GM21619 (cell line): ENCODE measurements at regions not wholly inside any gene's neighbourhood (a gene's known extent, or its start where the extent isn't known, plus 50 kb on each side); places are given as distances from the start of the nearest gene placed in this dataset.

ENCODE experiments used
- ATAC-seq: cut with Tn5 transposase; IDR thresholded peaks from one replicate; pipeline ENCODE4 v1.9.1; 2021; ENCODE audit not compliant: unreplicated experiment

DNA sequence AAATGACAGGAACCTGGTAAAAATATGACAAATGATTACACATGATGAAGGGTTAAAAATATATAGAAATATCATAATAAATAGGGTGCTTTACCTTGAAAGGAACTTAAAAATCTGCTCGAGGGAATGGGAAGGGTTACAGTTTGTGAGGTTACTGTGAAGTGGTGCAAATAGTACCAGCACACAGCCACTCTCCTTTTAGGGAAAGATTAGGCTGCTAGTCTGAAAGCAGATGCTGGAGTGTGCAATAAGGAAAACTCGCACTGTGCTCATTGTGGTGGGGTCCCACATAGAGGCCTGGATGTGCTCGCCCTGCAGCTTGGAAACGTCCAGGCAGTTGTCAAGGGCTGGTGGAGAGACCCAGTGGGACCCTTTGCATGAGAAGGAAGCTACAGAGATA lies 145.9 kb upstream of the TBX20 start:
- no peak for ATAC-seq

DNA sequence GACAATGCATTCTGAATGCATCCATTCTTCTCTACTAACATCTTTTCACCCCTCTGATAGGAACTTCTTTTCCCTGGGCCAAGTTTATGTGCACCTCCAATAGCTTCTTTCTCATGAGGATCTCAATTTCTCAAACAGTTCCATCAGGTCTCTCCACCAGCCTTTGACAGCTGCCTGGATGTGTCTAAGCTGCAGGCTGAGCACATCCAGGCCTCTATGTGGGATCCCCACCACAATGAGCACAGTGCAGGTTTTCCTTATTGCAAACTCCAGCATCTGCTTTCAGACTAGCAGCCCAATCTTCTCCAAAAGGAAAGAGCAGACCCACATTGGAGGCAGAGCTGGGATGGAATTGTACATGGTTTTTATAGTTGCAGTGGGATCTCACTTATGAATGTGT lies 145.3 kb upstream of the TBX20 start:
- ATAC-seq = no peak

DNA sequence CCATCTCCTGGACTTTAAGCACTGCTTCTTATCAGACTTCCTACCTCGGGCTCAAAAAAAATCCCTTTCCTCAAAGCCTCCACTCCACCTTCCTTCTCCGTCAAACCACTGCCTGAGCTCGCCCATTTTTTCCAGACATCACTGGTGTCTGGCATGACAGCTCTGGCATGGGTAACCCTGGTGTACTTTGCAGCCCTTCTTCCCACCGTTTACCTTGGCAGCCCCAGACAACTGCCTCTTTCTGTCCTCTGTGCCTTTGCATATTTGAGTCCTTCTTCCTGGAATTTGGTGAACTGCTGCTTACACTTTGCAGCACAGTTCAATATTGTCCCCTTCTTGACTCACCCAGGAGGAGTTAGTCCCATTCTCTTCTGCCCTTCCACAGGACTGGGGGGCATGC lies 144.6 kb upstream of the TBX20 start:
- ATAC-seq = no peak

DNA sequence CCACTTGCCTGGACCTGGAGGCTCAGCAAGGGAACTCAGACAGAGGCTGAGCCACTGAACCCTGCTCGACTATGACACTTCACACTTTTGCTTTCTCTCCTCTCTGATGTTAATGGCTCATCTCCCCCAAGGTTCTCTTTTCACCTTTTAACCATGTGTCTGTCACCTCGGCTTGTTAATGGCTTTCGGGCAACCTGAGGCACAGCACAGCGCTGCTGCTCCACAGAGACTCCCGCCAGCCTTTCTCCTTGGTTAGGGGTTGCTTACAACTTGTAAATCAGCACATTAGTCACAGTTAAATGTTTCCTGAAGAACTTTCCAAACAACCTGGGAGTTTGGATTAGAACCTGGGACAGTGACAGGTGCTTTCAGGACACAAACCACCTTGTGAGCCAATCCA lies 136.2 kb upstream of the TBX20 start:
- ATAC-seq = no peak

DNA sequence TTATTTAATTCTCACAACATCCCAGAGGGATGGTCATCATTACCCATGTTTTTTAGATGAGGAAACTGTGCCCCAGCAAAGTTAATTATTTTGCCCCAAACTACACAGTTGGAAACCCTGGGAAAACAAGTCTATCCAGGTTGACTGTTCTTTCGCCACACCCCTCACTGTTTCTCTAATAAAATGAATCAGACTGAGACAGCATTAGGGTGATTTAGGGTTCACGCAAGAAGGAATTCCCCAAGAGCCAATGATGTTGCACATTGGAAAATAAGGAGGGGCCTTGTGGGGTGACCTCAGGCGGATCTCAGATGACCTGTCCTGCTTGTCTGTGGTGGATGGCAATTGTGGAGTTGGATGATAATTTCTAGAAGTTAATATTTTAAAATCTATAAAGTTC lies 135.7 kb upstream of the TBX20 start:
- no peak for ATAC-seq

DNA sequence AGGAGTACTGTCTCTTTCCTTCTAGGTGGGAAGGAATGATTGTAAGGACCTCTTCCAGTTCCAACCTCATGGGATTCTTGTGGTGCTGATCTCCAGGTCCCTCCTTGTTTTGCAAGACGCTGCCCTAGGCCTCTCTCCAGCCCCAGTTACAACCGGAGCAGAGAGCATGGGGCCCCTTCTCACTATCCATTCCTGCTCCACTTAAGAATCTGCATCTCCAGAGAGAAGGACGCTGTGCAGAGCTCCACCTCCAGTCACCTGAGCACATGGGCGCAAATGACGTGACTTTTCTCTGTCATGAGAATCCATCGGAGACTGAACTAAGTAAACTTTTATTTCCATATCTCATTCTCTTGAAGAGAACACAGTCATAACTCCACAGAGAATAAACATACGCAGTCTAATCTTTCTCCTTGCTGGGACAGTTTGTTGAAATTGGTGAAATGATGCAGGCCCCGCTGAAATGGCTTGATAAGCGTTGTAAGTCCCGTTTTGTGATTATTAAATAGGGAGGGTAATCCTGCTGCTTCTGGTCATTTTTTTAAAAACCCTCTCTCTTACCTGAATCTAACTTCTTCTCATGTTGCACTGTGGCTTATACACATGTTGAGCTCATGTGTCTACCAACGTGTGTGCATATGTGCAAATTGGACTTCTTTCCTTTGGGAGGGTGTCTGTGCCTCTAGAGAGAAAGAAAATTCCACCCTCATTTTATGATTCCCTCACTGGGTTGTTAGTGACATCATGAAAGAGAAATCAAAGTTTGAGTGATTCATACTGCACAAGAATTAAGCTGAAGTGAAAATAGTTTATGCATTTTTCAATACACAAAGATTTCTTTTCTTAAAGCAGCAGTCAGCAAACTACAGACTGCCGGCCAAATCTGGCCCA lies 133.2 kb upstream of the TBX20 start:
- no peak for ATAC-seq

DNA sequence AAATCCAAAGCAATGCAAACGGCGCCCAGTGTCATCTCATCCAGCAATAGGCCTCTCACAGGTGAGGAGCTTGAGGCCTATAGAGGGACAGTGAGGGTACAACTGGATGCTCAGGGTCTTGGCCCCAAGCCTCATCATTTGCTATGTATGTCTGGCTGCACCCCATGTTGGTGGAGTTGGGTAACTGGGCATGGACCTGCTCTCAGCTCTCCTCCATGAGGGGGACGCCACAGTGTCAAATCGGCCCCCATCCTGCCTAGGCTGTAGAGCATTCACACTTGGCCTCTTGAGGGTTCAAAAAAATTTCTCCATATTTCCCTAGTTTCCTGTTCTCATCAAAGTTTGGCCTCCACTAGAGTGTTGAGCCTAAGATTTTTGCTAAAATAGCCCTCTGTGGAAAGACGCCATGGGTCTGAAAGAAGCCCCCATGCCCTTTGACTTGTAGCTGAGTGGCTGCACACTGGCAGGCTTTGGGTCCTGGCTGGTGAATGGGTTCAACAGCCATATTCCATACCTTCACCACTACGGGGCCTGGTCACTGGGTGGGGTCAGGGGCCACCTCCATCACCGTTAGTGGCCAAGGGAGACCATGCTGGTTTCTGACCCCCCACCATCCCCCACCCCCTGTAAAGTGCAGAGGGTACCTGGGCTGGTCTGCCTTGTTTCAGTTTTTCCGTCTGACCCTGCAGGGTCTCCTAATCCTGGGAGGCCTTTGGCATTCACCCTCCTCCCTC lies 132.3 kb upstream of the TBX20 start:
- ATAC-seq = no peak

DNA sequence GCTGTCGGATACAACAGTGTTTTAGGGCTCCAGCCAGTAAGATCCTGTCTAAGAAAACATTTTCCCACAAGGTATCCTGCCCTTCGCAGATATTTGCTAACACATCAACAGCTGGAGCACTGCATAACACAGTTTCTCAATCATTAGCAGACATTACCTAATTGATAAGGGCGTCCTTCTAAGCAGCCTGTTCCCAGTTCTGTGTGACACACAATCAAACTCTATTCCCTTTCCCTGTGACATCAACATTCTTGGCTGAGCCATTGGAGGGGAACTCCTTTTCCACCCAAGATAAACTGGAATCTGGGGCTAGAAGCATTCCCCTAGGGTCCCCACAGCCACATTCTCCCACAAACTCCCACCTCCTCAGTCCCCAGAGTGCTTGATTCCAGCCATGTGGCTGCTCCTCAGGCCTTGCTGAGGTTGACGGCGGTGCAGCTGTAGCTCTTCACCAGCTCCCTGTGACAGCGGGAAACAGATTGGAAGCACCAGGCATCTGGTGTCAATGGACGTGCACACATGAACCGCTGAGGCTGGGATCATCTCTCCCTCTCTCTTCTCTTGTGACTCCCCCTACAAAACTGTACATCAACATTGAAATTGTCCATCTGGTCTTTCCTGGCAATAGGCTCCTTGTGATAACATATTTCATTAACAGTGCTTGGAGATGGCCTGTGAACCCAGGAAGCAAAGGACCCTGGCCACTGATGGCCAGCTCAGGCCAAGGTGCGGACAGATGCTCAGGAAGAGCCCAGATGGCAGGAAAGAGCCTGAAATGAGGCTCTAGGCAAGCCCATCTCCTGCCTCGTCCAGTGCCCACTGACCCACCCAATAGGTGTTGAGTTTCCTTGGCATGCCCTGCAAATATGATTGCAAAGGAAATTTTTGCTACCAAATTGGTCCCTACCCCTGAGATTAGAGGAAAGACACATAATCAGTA lies 131.1 kb upstream of the TBX20 start:
- no peak for ATAC-seq

DNA sequence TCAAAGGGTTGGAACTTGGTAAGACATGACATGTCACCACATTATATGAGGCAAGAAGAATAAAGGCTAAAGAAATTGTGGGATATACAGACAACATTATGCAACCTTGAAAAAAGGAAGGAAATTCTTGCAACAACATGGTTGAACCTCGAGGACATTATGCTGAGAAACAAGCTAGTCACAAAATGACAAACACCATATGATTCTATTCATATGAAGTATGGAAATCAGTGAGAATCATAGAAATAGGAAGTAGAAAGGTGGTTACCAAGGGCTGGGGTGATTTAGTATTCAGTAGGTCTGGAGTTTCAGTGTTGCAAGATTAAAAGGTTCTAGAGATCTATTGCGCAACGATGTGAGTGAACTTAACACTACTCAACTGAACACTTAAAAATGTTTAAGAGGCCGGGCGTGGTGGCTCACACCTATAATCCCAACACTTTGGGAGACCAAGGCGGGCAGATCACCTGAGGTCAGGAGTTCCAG lies 126.9 kb upstream of the TBX20 start:
- ATAC-seq = no peak

DNA sequence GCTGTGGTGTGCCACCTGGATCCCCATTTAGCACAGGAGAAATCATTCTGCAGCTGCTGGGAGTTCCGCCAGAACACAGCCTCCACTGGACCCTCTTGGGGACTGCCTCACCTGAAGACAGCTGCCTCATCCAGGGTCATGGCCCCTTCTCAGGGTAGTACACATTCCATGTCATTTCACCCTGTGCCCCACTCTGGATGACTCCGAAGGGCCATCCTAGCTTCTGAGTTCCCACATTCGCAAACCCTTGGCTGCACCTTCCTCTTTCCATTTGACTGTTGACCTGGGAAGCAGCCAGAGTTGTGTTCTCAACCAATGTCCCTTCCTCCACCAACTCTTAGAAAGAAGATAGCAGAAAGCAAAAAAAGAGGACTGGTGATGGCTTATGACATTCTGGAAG lies 125.6 kb upstream of the TBX20 start:
- ATAC-seq = no peak

DNA sequence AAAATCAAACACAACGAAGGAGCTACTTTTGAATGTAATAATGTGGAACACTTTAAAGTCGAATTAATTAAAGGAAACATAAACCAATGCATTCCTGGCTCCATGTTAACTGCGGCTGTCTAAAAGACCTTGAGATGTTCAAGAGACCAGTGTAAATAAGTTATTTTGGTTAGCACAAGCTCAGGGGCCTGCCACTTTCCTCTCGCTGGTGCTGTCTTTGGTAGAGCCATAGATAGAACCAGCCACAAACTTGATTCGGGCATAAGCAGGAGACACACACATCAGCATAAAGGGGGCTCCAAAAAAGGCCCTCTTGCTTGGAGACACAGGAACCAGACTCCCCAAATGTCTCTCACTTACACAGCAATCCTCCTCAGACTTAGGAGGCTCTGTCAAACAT lies 121.6 kb upstream of the TBX20 start:
- ATAC-seq = no peak

DNA sequence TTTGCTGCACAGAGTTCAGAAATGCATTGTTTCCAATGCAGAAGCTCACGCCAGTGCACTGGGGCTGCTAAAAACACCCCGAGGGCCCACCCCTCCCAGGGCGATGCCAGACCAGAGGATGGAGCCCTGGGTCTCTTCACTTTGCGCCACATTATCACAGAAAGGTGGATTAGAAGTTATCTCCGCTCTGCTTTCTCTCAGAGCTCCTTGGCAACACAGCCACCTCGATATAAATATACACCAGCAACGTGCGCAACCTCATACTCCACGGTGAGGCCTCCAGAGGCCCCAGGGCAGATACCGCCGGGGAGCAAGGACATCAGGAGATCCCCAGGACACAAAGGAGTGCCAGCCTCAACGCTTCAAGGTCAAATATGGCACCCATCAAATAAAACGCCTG lies 121.0 kb upstream of the TBX20 start:
- no peak for ATAC-seq

DNA sequence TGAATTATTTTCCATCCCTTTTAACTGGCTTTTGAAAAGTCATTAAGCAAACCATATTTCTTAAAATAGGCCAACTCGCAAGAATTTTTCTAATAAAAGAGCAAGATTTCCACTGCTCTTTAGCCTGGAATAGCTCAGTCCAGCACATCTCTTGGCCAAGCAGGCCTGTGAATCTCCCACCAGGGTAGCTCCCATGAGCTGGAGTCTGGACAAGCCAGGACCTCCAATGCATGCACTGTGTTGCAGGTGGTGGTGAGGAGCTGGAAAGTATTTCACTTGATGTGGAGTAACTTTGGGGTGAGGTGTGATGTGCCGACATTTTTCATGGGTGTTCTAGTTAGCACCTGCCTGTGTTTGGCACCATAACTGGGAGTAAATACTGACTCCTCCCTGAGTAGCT lies 117.3 kb upstream of the TBX20 start:
- no peak for ATAC-seq

DNA sequence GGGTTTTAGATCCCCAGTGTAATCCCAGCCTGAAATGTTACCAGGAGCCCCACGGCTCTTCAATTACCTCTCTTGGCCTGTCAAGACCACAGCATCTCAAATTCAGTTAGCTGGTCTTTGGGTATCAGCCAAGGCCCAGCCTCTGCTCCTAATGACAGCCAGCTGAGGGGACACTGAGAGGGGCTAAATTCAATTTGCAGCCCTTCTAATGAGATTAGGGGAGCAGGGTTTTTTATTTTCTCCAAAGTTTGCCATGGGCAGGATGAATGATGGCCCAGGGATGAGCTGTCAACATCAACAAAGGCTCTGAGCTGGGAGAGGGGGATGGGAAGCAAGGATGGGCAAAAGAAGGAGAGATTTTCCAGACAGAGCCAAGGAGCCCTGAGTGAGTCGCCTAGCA lies 116.8 kb upstream of the TBX20 start:
- no peak for ATAC-seq

DNA sequence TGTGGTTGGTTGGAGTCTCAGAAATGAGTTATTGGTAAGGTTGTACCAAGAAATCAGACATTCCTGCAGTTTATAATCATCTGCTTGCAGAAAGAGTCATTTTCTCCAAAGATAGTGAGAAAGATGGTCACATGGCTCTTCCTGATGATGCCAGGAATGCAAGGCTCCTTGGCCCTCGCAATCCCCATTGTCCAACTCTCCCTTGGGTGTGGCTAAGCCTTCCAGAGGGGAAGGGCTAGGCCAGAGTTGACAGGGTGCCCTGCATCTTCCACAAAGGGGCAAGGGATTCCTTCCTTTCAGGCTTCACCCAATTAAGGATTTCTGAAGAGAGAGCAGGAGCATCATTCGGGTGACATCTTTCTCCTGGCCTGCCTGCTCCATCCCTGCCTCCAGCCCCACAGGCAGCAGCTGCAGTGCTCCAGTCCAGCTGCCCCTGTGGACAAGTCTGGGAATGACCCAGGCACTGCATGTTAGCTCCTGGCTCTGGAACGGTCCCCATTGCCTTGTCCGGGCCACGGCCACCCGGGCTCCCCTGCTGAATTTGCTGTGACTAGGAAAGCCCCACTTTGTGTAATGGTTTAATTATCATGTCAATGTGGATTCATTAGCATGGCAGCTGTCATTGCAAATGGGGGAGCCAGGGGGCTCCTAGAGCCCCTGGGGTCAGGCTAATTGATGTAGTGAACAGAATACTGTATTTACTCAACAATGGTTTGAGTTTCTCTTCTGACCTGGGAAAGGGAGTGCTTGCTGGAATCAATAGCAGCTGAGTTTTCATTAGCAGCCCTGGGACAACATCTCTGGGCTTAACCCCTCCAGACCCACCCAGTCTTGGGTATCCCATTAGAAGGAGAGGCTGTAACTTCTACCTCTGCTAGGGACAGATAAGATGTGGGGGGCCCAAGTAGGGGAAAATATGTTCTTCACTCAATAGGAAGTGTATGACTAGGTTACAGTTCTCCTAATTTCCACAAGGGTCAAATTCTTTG lies 112.6 kb upstream of the TBX20 start:
- ATAC-seq = no peak

DNA sequence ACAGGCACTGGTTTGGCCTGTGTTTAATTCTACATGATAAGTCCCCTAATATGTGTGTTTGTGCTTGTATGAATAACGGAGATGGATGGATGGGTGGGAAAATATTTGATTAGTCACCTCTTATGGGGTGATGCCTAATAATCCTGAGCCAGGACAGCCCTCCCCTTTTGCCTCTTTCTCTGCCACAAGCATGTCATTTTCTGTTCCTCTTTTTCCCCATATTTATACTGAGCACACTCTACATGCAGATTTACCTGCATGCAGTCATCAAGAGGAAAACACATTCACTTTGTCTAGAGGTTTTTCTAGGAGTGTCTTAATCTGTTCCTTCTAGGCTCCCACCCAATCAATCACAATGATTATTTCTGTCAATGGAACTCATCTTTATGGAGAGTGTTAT lies 111.6 kb upstream of the TBX20 start:
- no peak for ATAC-seq

DNA sequence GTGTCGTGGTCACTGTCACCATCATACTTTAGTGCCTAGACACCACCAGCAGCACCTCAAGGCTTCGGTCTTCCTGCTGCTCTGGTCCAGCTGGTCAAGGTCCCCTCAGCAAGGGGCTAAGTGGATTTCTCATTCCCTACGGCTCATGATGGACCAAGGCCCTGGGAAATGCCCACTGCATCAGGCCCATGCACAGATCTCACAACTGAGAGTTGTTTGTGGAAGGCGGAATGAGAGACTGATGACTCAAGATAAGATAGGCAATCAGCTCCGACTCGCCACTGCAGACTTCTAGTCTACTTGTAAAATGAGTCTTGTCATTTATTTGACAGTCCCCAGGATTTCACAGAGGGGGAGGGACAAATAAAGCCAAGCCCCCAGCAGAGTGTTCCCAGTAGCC lies 108.4 kb upstream of the TBX20 start:
- ATAC-seq = no peak

DNA sequence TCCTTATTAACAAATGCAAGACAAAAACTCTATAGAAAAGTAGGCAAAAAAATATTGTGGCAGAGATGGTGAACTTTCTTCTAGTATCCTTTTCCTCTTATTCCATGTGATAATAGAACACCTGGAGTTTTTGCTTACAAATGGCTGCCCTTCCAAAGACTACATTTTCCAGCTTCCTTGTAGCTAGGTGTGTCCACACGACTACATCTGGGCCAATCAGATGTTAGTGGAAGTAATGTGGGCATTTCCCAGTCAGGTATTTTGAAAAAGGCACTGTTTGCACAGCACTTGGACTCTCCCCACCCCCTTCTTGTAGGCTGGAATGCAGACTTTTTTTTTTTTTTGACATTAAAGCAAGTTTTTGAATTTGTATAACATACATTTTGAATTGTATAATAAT lies 105.5 kb upstream of the TBX20 start:
- ATAC-seq = no peak

DNA sequence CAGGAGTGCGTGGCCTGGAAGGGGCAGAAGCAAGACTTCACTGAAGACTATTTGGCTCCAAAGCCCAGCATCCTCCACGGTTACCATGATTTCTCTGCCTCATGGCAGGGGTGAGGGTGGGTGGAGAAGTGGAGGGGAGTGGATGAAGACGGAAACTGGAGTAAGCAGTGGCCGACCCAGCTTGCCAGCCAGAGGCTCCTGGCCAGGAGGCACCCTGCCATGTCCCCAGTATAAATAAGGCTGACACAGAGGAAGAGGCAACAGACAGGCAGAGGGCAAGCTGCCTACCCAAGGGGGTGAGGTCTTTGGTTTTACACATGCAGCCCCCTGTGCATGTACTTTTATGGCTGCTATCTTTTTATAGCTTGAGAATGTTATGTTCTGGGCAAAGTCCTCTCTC lies 102.6 kb upstream of the TBX20 start:
- no peak for ATAC-seq

DNA sequence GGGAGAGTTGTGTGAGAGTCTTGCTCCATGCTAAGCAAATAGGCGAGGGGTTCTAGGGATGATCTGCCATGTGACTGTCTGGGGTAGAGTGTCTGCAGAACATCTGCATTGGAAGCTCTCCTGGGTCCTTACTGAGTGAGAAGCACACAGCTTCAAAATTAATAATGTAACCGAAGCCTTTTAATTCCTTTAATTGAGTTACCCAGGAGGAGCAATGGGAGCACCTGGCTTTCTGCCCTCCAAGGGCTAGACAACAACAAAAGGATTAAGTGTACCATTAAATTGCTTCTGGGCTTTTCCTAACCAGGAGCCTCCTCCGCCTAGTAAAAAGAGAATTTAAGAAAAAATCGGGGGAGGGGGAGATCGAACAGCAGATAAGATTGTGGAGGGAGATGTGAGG lies 102.0 kb upstream of the TBX20 start:
- ATAC-seq = no peak
